SK-N-SH treated with all-trans-retinoic acid at 6 μM for 48 hours (cell line): ENCODE measurements at regions not wholly inside any gene's neighbourhood (a gene's known extent, or its start where the extent isn't known, plus 50 kb on each side); places are given as distances from the start of the nearest gene placed in this dataset.

ENCODE experiments used
- OSR1 ChIP-seq: fragments of 250-450 bp; sonication (Bioruptor Pico); IDR thresholded peaks from 2 replicates; pipeline ENCODE4 v1.8.0; 2022; ENCODE audit warnings: moderate library complexity, mild to moderate bottlenecking, inconsistent platforms
- RARB ChIP-seq: fragments of 250-450 bp; sonication (Bioruptor Pico); IDR thresholded peaks from 2 replicates; pipeline ENCODE4 v1.8.0; 2021; ENCODE audit warnings: mild to moderate bottlenecking, moderate library complexity
- SNAI2 ChIP-seq: fragments of 250-450 bp; sonication (Bioruptor Pico); IDR thresholded peaks from 2 replicates; pipeline ENCODE4 v1.5.0; 2020; ENCODE audit warnings: mild to moderate bottlenecking, moderate library complexity
- ZFP3 ChIP-seq: fragments of 250-450 bp; sonication (Bioruptor Pico); IDR thresholded peaks from 2 replicates; pipeline ENCODE4 v1.5.0; 2020; ENCODE audit warnings: mild to moderate bottlenecking, moderate library complexity
- ZFP30 ChIP-seq: fragments of 450-650 bp; formaldehyde crosslinking; IDR thresholded peaks from 2 replicates; pipeline ENCODE4 v1.5.0; 2022; ENCODE audit warnings: mild to moderate bottlenecking, moderate library complexity
- ZNF565 ChIP-seq: fragments of 450-650 bp; formaldehyde crosslinking; conservative IDR thresholded peaks from 2 replicates; pipeline ENCODE4 v1.5.0; 2020; ENCODE audit warnings: low read depth, mild to moderate bottlenecking, moderate library complexity
- ZNF8 ChIP-seq: fragments of 450-650 bp; formaldehyde crosslinking; IDR thresholded peaks from 2 replicates; pipeline ENCODE4 v1.5.0; 2020; ENCODE audit warnings: mild to moderate bottlenecking, moderate library complexity
- TF ChIP-seq, protein P1 (sequence below): fragments of 250-450 bp; sonication (Bioruptor Pico); IDR thresholded peaks from 2 replicates; pipeline ENCODE4 v1.8.0; 2020; ENCODE audit warnings: mild to moderate bottlenecking, moderate library complexity, borderline replicate concordance

DNA sequence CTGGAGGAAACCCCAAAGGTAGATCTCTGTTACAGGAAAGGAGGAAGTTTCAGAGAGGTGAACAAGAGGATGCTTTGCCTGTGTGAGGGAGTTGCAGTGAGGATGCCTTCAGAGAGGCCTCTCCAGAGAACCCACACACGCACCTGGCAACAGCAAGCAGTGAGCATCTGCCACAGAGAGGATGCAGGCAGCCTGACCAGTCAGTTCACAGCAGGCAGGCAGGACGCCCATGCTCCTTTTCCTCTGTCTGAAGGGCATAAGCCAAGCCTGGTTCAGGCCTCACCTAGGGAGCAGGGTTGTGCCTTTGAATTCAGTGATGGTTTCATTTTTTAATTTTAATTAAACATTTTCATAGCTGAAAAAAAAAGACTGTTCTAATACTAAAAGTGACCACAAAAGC is 346.0 kb upstream of the MARCKS start:
- no peak for TF ChIP-seq ZNF8
- TF ChIP-seq, protein P1, sequence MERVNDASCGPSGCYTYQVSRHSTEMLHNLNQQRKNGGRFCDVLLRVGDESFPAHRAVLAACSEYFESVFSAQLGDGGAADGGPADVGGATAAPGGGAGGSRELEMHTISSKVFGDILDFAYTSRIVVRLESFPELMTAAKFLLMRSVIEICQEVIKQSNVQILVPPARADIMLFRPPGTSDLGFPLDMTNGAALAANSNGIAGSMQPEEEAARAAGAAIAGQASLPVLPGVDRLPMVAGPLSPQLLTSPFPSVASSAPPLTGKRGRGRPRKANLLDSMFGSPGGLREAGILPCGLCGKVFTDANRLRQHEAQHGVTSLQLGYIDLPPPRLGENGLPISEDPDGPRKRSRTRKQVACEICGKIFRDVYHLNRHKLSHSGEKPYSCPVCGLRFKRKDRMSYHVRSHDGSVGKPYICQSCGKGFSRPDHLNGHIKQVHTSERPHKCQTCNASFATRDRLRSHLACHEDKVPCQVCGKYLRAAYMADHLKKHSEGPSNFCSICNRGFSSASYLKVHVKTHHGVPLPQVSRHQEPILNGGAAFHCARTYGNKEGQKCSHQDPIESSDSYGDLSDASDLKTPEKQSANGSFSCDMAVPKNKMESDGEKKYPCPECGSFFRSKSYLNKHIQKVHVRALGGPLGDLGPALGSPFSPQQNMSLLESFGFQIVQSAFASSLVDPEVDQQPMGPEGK (CRISPR knock-in tag): no peak
- no peak for TF ChIP-seq ZFP30 (CRISPR knock-in tag)
- TF ChIP-seq SNAI2 (CRISPR knock-in tag): no peak
- TF ChIP-seq RARB: no peak
- TF ChIP-seq ZNF565 (CRISPR knock-in tag): no peak
- TF ChIP-seq OSR1 (CRISPR knock-in tag): no peak
- TF ChIP-seq ZFP3 (CRISPR knock-in tag): no peak
